NCI-H446 (cell line): ENCODE measurements at regions not wholly inside any gene's neighbourhood (a gene's known extent, or its start where the extent isn't known, plus 50 kb on each side); places are given as distances from the start of the nearest gene placed in this dataset.

Source experiments
- DNase-seq, 2 experiments: peaks; one replicate each; lab custom pipeline; 2025; lab: John Stamatoyannopoulos, UW

- DNase-seq: no peak
Measured at GRCh38 chrX:15915959-15916703, 61.5 kb upstream of the AP1S2 start.

- DNase-seq: no peak
Measured at GRCh38 chrX:15914486-15914885, 59.9 kb upstream of the AP1S2 start.

DNA sequence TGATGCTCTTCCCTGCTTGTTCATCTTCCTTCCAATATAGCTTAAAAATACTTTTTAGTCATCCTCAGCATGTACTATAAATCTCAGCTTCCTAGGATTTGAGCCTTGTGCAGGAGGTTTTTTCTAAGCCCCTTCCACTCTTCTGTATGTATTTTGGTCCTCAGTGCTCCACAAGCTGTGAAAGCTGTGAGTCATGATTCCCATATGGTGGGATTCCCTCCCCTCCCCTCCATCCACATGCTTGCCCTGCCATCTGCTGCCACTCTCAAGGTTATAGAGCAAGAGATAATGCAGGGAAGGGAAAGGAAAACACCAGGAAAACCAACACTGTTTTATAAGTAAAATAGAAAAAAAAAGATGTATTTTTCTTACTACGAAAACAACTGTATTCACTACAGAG is 58.5 kb upstream of the AP1S2 start:
- DNase-seq: peak; percentile 3 to 62

- DNase-seq: no peak
Measured at GRCh38 chrX:15911734-15912550, 57.3 kb upstream of the AP1S2 start.

DNA sequence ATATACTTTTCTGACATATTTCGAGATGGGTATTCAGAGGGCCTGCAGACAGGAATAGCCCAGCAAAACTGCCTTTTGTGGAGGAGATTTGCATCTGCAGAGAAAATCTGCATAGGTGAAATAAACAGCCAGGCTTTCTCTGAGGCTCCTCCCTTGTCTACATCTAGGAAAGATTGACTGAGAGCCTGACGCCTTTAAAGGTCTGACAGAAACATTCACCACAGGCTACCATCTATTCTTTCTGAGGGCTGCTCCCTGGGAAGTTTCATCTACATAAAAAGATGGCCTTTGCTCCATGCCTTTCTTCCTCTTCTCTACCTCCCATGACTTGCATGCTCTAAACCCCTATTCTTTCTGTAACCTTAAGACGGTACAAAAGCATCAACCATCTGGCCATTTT is 55.0 kb upstream of the AP1S2 start:
- no peak for DNase-seq

DNA sequence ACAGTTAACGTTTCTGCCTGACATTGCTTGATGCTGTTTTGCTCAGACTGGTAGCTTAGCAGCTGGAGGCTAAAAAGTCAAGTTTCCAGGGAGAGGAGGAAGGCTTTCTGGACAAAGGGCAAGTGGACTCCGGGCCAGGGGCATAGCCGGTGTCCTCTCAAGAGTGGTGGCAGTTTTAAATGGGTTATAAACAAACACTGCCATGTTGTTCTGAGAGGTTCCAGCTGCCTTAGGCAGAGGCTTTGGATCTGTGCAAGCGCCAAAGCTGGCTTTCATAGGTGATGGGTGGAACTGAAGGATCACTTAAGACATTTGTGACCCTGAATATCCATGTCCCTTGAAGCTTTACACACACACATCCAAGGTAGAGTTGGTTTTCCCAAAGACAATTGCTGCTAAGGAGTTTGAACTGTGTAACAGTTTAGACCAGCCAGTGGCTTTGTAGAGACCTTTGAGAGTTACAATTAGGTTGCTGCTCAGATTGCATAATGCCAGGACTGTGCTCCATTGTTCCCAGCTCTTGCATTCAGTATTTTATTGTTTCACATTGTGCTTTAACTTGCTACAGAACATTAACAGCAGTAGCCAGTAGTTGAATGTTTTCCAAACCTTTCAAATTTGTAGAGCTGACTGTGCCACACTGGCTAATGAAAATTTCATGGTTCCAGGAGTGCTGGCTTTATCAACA is 54.1 kb upstream of the AP1S2 start:
- no peak for DNase-seq

DNA sequence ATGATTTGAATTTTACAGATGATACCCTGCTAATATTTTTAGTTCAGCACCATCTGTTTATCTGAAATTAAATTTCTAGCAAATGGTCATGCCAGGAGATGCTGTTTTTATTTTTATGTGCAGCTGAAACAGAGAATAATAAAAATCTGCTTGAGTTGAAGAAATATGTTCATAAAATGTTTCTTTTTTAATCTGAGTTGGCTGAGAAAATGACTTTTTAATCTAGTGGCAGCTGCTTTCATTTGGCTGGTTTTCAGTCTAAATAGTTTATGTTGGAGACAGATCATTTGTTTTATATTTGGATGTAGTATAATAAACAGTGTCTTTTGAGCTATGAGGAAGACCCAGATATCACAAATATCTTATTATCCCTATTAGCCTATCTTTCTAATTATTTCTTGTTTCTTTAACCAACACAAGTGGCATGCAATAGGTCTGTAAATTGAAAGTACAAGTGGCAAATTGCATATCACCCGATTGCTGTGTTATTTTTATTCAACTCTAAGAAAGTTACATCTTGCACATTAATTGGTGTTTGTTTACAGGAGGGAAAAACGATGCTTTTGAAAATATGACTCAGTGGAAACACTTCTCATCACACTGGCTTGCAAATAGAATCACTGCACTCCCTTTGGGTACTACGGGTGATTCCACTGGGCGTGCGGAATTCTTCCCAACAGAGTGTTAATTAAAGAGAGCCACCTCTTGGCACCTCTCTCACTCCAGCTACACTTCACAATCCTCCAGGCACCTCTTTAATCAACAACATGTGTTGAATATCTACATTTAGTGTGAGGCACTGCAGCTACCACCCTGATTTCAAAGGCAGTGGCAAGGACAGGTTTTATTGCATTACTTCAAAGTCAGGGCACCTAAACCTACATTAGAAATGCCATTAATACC is 51.7 kb upstream of the AP1S2 start:
- DNase-seq: no peak
